HT1080 (cell line): ENCODE measurements at regions not wholly inside any gene's neighbourhood (a gene's known extent, or its start where the extent isn't known, plus 50 kb on each side); places are given as distances from the start of the nearest gene placed in this dataset.
A peak's percentile ranks its signal among the peaks of the same experiment; 100 is the strongest.

ENCODE experiments used
- DNase-seq: peaks from one replicate; pipeline ENCODE4 v3.0.0-alpha.2; 2015; ENCODE audit warnings: low read depth

DNA sequence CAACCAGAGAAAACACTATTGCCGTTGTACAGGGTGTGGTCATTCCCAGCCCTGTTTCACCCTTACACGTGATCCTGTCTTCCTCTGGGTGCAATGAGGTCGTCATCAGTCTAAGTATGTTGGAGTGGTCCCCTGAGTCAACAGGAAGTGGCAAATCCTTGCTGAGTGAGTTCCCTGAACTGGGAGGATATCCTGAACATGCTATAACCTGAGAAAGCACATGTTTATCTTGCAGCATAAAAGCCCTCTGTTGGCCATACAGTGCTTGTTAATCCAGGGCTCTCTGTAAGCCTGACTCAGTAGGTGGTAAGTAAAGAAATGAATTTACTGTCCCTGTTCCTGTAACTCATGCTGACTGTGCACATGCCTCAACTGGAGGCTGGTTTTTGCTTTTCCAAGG lies 477.8 kb upstream of the RGMA start:
- peak; percentile 92 for DNase-seq

DNA sequence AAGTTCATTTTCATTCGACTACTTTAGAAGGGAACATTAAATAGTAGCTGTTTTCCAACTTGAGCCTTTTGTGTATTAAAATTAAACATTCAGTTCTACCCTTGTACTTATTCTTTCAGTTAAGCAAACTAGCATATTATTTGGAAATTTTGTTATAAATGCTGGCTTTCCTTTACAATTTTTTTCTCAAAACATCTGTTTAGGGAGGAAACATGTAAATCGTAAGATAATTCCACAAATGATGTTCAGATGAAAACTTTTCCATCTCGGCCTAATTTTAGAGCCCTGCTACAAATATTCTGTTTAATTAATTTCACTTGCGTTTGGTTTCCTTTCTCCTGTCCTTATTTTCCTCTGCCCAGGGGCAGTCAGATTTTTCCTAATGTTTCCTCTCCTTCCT lies 476.2 kb upstream of the RGMA start:
- no peak for DNase-seq

DNA sequence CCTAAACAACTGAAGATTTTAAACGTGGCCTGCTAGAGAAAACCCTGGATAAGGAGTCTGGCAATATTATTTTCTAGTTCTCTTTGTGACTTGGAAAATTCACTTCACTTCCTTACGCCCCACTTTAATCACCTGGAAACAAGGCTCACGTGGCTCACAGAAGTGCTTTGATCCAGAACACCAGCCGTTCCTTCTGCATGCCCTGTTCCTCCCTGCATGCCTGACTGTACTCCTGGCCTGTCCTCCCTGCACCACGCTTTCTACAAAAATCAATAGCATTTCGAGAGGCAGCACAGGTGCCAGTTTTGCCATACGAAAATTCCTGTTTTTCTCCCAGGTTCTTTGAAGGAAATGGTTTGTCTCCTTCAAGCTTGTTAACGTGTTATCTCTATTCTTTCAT lies 474.2 kb upstream of the RGMA start:
- no peak for DNase-seq

- DNase-seq: no peak
Observed at GRCh38 chr15:93562395-93563123, 473.5 kb upstream of the RGMA start.

DNA sequence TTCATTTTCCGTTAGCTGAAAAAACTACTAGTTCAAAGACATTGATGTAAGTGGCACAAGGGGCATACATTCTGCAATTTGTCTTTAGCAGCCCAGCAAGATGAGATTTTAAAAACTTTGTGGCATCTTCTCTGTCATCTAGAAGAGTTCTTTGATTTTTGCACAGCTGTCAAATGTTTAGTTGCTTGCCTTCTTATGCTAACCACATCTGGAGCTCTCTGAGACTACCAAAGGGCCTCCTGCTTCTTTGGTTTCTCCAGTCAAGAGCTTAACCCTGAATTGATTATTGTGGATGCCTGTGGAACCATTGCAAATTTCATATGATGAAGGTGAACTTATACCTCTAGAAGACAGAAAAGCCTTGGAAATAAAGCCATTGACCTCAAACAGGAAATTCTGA lies 468.7 kb upstream of the RGMA start:
- DNase-seq: no peak

GRCh38 chr15:93553167-93553935 lies 464.3 kb upstream of the RGMA start:
- DNase-seq: no peak

DNA sequence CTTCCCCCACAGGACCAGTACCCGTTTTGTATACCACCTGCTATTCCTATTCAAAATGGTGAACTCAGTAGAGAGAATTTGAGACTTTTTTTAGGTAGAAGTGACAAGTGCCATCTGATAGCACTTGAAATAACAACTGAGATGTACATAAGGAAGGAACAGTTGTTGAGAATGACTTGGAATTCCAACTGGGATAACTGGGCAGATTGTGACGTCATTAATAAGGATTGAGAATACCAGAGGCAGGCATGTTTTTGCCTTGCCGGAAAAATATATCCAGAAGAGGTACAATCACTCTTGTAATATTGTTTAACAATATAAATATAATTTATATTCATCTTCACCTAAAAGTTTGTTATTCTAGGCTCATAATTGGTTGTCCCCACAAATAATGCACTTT lies 454.1 kb upstream of the RGMA start:
- DNase-seq: no peak

GRCh38 chr15:93527374-93528050 lies 438.5 kb upstream of the RGMA start:
- no peak for DNase-seq

DNA sequence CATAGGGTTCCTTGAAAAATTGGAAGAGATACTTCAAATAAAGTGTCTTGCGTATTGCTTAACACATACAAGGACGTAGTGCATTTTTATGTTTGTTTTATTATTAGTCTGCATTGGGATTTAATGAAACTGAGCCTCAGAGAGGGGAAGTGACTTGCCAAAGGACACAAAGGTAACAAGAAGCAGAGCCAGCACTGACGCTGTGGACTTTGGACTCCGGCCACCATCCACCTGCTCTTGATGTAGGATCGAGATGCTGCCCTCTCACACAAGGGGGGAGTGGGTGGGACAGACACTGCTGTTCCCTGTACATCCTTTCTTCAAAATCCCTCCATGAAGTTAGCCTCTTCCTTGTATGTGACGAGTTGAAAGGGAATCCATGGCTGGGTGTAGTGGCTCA lies 435.4 kb upstream of the RGMA start:
- DNase-seq: no peak

- peak; percentile 56 for DNase-seq
Observed at GRCh38 chr15:93523481-93523880, 434.5 kb upstream of the RGMA start.

DNA sequence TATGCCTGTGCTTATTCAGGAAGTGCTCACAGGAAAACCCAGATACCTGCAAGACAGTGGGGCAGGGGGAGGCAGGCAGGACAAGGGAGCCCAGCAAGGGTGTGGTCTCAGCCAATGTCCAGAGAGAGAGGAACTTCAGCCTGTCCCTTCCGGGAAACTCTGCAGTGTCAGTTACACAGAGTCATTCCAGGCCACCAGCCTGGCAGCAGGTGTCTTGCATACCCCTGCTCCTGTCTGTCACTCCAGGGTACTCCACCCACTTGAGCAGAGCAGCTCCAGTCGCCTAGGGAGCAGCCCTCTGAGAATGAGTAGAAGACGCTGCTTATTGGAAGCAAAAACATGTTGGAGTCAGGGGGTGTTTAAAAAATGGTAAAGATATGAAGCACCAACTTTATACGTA lies 431.2 kb upstream of the RGMA start:
- no peak for DNase-seq

- no peak for DNase-seq
Observed at GRCh38 chr15:93519599-93519998, 430.6 kb upstream of the RGMA start.

DNA sequence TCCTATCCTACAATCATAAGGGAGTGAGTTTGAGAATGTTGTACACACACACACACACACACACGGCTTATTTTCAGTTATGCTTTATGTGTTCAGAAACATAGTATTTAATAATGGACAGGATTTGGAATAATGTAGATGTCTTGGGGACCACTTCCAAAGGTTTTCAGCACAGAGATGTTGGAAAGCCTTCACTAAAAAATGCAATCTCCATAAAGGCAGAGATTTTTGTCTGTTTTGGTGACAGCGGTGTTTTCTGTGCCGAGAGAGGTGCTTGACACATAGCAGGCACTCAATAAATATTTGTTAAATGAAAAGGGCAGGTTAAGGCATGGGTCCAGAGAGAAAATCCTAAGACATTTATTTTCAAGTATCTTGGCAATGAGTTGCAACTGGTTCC lies 428.2 kb upstream of the RGMA start:
- DNase-seq: no peak

GRCh38 chr15:93515256-93516051 lies 426.4 kb upstream of the RGMA start:
- DNase-seq: no peak

GRCh38 chr15:93506646-93507045 lies 417.6 kb upstream of the RGMA start:
- DNase-seq: no peak

- DNase-seq: no peak
Observed at GRCh38 chr15:93505506-93505905, 416.5 kb upstream of the RGMA start.

DNA sequence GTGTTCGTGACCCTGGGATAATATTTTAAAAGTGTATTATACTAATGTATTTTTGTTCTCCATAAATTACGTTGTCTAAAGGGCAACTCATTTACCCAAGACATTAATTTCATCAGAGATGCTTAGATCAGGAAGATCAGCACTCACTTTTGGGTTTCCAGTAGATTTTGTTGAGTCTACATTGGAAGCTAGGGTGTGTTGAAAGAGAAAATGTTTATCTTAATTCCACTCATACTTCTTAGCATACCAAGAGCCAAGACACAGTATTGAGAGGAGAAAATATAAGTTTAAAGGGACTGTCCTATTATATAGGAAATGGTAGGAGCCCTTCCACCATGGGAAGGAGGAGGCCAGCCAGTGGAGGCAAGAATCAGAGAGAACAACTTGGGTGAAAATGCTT lies 412.9 kb upstream of the RGMA start:
- no peak for DNase-seq

- DNase-seq: no peak
Observed at GRCh38 chr15:93500155-93500554, 411.1 kb upstream of the RGMA start.

DNA sequence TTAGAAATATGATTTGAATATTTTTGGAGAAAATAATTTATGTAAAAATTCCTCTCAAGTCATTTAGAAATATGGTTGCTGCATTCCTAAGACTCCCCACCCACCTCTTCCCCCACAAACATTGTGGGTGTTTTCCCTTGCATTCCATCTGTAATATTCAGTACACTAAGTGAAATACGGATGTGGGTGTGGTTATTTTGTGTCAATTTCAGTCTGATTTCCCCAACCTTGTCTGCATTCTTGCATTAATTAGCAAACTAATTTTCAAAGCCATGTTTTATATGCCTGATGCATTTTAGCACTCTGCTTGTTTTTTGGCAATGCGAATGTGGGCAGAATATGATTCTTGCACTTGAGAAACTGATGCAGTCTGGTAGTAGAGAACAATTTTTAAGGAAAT lies 408.3 kb upstream of the RGMA start:
- DNase-seq: no peak

GRCh38 chr15:93496888-93497287 lies 407.9 kb upstream of the RGMA start:
- DNase-seq: no peak

- no peak for DNase-seq
Observed at GRCh38 chr15:93495799-93496637, 407.0 kb upstream of the RGMA start.
